ENCODE measurements at regions not wholly inside any gene's neighbourhood (a gene's known extent, or its start where the extent isn't known, plus 50 kb on each side); places are given as distances from the start of the nearest gene placed in this dataset.

DNA sequence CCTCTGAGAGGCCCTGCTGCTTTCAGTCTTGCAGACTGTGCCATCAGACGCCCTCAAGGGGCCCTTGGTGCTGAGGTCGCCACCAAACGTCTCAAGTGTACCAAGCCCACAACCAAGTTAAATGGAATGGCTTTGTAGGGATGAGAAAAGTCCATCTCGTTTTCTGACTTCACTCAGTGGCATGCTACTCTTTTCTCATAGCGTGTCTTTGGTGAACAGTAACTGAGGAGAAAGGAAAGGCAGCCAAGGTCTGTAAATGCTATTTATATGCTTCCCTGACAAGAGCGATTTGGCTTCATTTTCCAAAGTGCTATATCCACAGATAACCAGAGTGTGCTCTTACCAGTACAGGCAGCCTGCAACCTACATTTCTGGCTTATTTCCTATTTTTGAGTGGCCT, 123.0 kb downstream of the MTX2 start:
- TF ChIP-seq, protein P1, sequence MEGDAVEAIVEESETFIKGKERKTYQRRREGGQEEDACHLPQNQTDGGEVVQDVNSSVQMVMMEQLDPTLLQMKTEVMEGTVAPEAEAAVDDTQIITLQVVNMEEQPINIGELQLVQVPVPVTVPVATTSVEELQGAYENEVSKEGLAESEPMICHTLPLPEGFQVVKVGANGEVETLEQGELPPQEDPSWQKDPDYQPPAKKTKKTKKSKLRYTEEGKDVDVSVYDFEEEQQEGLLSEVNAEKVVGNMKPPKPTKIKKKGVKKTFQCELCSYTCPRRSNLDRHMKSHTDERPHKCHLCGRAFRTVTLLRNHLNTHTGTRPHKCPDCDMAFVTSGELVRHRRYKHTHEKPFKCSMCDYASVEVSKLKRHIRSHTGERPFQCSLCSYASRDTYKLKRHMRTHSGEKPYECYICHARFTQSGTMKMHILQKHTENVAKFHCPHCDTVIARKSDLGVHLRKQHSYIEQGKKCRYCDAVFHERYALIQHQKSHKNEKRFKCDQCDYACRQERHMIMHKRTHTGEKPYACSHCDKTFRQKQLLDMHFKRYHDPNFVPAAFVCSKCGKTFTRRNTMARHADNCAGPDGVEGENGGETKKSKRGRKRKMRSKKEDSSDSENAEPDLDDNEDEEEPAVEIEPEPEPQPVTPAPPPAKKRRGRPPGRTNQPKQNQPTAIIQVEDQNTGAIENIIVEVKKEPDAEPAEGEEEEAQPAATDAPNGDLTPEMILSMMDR (IDR thresholded peaks at IDR 0.05), result no peak
- TF ChIP-seq EP300 (IDR thresholded peaks at IDR 0.05), result no peak

Measured in stomach (tissue), 4 donors.